B cell (primary cell): ENCODE measurements at regions not wholly inside any gene's neighbourhood (a gene's known extent, or its start where the extent isn't known, plus 50 kb on each side); places are given as distances from the start of the nearest gene placed in this dataset.

Experiments
- EZH2 ChIP-seq: IDR thresholded peaks from 2 replicates; pipeline ENCODE4 v1.6.1; 2012; ENCODE audit warnings: borderline replicate concordance, low read depth, mild to moderate bottlenecking, moderate library complexity, low read length; ENCODE audit not compliant: insufficient read depth, poor library complexity, severe bottlenecking
- TF ChIP-seq, protein P1 (sequence below): fragments of 200-600 bp; IDR thresholded peaks from one replicate; pipeline ENCODE4 v1.8.0; 2022; ENCODE audit warnings: antibody characterized with exemption, mild to moderate bottlenecking

GRCh38 chr14:98959958-98960616 lies 311.9 kb downstream of the BCL11B start:
- TF ChIP-seq, protein P1, sequence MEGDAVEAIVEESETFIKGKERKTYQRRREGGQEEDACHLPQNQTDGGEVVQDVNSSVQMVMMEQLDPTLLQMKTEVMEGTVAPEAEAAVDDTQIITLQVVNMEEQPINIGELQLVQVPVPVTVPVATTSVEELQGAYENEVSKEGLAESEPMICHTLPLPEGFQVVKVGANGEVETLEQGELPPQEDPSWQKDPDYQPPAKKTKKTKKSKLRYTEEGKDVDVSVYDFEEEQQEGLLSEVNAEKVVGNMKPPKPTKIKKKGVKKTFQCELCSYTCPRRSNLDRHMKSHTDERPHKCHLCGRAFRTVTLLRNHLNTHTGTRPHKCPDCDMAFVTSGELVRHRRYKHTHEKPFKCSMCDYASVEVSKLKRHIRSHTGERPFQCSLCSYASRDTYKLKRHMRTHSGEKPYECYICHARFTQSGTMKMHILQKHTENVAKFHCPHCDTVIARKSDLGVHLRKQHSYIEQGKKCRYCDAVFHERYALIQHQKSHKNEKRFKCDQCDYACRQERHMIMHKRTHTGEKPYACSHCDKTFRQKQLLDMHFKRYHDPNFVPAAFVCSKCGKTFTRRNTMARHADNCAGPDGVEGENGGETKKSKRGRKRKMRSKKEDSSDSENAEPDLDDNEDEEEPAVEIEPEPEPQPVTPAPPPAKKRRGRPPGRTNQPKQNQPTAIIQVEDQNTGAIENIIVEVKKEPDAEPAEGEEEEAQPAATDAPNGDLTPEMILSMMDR: no peak
- TF ChIP-seq EZH2: no peak
